ENCODE measurements at regions not wholly inside any gene's neighbourhood (a gene's known extent, or its start where the extent isn't known, plus 50 kb on each side); places are given as distances from the start of the nearest gene placed in this dataset.
"Not testable (repeated sequence)": the region's sequence is repeated elsewhere in the genome, so short reads cannot be mapped to it uniquely, and the experiment has no call there.

GRCh38 chr6:11903645-11904044 is 108.5 kb upstream of the HIVEP1 start:
- Histone ChIP-seq H3K9ac (ENCODE audit: low read depth, low read length) (no peak overlapping the region), H3K4me3 (ENCODE audit: low read length) (no peak overlapping the region), H3K27ac (ENCODE audit: low read length) (no peak overlapping the region), H3K36me3 (ENCODE audit: insufficient read depth, low read depth, low read length) (no peaks in the 10 kb centered on the region), H3K27me3 (ENCODE audit: insufficient read depth, low read length) (no peaks in the 10 kb centered on the region), H3K4me1 (ENCODE audit: insufficient read depth, low read length) (peaks cover 16% of the 10 kb centered on the region; the same call in 1 of the 2 replicates), H3K9me3 (ENCODE audit: insufficient read depth, low read depth, low read length) (no peaks in the 10 kb centered on the region; the same call in 1 of the 2 replicates)

DNA sequence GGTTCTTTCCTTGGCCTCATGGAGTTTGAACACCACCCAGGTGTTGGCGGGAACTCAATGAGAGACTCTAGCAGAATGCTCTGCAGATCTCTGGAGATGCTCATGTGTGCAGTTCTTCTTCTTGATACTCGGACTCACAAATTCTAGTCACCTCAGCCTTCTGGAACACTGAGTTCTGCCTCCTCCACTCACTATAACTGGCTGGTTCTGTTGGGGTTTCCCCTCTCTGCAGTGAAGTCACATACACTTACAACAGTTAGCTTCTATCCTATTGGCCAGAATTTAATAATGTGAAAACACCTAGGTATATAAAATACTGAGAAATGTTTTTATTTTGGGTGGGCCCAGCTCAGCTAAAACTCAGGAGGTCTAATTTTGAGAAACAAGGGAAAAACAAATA is 109.6 kb upstream of the HIVEP1 start:
- Histone ChIP-seq H3K27ac (ENCODE audit: low read length) (no peak overlapping the region), H3K9ac (ENCODE audit: low read depth, low read length) (no peak overlapping the region; the same call in 1 of the 2 replicates), H3K9me3 (ENCODE audit: insufficient read depth, low read depth, low read length) (no peaks in the 10 kb centered on the region; the same call in 1 of the 2 replicates), H3K36me3 (ENCODE audit: insufficient read depth, low read depth, low read length) (no peaks in the 10 kb centered on the region), H3K4me1 (ENCODE audit: insufficient read depth, low read length) (peaks cover 16% of the 10 kb centered on the region; the same call in 1 of the 2 replicates), H3K4me3 (ENCODE audit: low read length) (no peak overlapping the region), H3K27me3 (ENCODE audit: insufficient read depth, low read length) (no peaks in the 10 kb centered on the region)

GRCh38 chr6:11900662-11901598 is 111.2 kb upstream of the HIVEP1 start:
- H3K27ac ChIP-seq (ENCODE audit: low read length), result peak overlapping the region; percentile 69
- H3K4me3 ChIP-seq (ENCODE audit: low read length), result peak overlapping the region; percentile 62
- H3K36me3 ChIP-seq (ENCODE audit: insufficient read depth, low read depth, low read length), result no peaks in the 10 kb centered on the region
- peaks cover 16% of the 10 kb centered on the region; the same call in 1 of the 2 replicates for H3K4me1 ChIP-seq (ENCODE audit: insufficient read depth, low read length)
- no peaks in the 10 kb centered on the region; the same call in 1 of the 2 replicates for H3K9me3 ChIP-seq (ENCODE audit: insufficient read depth, low read depth, low read length)
- H3K9ac ChIP-seq (ENCODE audit: low read depth, low read length), result peak overlapping the region; percentile 78
- H3K27me3 ChIP-seq (ENCODE audit: insufficient read depth, low read length), result no peaks in the 10 kb centered on the region

DNA sequence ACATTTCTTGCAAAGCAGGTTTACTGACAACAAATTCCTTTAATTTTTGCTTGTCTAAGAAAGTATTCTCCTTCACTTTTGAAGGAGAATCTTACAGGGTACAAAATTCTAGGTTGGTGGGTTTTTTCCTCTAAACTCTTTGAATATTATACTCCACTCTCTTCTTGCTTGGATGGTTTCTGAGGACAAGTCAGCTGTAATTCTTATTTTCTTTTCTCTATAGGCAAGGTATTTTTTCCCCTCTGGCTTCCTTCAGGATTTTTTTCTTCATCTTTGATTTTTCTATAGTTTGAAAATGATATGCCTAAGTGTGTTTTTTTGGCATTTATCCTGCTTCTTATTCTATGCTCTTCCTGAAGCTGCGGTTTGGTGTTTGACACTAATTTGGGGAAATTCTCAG is 112.5 kb upstream of the HIVEP1 start:
- H3K4me3 ChIP-seq (ENCODE audit: low read length), result no peak overlapping the region
- H3K9me3 ChIP-seq (ENCODE audit: insufficient read depth, low read depth, low read length), result no peaks in the 10 kb centered on the region; the same call in 1 of the 2 replicates
- H3K4me1 ChIP-seq (ENCODE audit: insufficient read depth, low read length), result peaks cover 16% of the 10 kb centered on the region; the same call in 1 of the 2 replicates
- H3K27me3 ChIP-seq (ENCODE audit: insufficient read depth, low read length), result no peaks in the 10 kb centered on the region
- H3K9ac ChIP-seq (ENCODE audit: low read depth, low read length), result no peak overlapping the region
- no peak overlapping the region for H3K27ac ChIP-seq (ENCODE audit: low read length)
- H3K36me3 ChIP-seq (ENCODE audit: insufficient read depth, low read depth, low read length), result no peaks in the 10 kb centered on the region

- H3K4me3 ChIP-seq (ENCODE audit: low read length), result no peak overlapping the region
Measured at GRCh38 chr6:11894212-11894611, 115.6 kb upstream of the ADTRP start.

GRCh38 chr6:11891547-11891946 is 112.9 kb upstream of the ADTRP start:
- Histone ChIP-seq H3K27ac (ENCODE audit: low read length) (no peak overlapping the region), H3K4me3 (ENCODE audit: low read length) (no peak overlapping the region), H3K9ac (ENCODE audit: low read depth, low read length) (no peak overlapping the region), H3K36me3 (ENCODE audit: insufficient read depth, low read depth, low read length) (no peaks in the 10 kb centered on the region), H3K9me3 (ENCODE audit: insufficient read depth, low read depth, low read length) (no peaks in the 10 kb centered on the region), H3K27me3 (ENCODE audit: insufficient read depth, low read length) (no peaks in the 10 kb centered on the region), H3K4me1 (ENCODE audit: insufficient read depth, low read length) (peaks cover 12% of the 10 kb centered on the region; the same call in 1 of the 2 replicates)

More at GRCh38 chr6:11894212-11894611, 115.6 kb upstream of the ADTRP start:
- H3K27ac ChIP-seq (ENCODE audit: low read length), result no peak overlapping the region
- peaks cover 9% of the 10 kb centered on the region; the same call in 1 of the 2 replicates for H3K4me1 ChIP-seq (ENCODE audit: insufficient read depth, low read length)
- no peaks in the 10 kb centered on the region for H3K36me3 ChIP-seq (ENCODE audit: insufficient read depth, low read depth, low read length)
- no peak overlapping the region for H3K9ac ChIP-seq (ENCODE audit: low read depth, low read length)
- no peaks in the 10 kb centered on the region for H3K27me3 ChIP-seq (ENCODE audit: insufficient read depth, low read length)
- H3K9me3 ChIP-seq (ENCODE audit: insufficient read depth, low read depth, low read length), result no peaks in the 10 kb centered on the region

DNA sequence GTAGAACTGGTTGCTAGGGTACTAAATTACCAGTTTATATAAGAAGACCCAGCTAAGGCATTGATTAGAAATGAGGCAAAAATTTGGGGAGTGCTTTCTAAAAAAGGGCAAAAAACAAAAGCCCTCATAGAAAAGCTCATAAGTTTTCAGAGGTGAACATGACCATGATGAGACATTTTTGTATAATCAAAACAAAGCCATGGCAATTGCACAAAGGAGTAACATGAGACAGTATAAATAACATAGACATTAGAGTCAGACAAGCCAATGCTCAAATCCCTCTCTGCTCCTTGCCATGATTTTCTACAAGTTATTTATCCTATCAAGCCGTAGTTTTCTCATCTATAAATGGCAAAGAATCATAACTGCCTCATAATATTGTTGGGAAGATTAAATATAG is 112.2 kb upstream of the ADTRP start:
- no peak overlapping the region for H3K4me3 ChIP-seq (ENCODE audit: low read length)
- H3K27me3 ChIP-seq (ENCODE audit: insufficient read depth, low read length), result no peaks in the 10 kb centered on the region
- no peak overlapping the region for H3K9ac ChIP-seq (ENCODE audit: low read depth, low read length)
- no peaks in the 10 kb centered on the region for H3K36me3 ChIP-seq (ENCODE audit: insufficient read depth, low read depth, low read length)
- H3K4me1 ChIP-seq (ENCODE audit: insufficient read depth, low read length), result peaks cover 18% of the 10 kb centered on the region; the same call in 1 of the 2 replicates
- no peak overlapping the region for H3K27ac ChIP-seq (ENCODE audit: low read length)
- no peaks in the 10 kb centered on the region for H3K9me3 ChIP-seq (ENCODE audit: insufficient read depth, low read depth, low read length)

GRCh38 chr6:11890209-11890608 is 111.6 kb upstream of the ADTRP start:
- H3K4me1 ChIP-seq (ENCODE audit: insufficient read depth, low read length), result peaks cover 20% of the 10 kb centered on the region; the same call in 1 of the 2 replicates
- no peaks in the 10 kb centered on the region for H3K27me3 ChIP-seq (ENCODE audit: insufficient read depth, low read length)
- no peaks in the 10 kb centered on the region for H3K36me3 ChIP-seq (ENCODE audit: insufficient read depth, low read depth, low read length)
- no peaks in the 10 kb centered on the region for H3K9me3 ChIP-seq (ENCODE audit: insufficient read depth, low read depth, low read length)
- H3K27ac ChIP-seq (ENCODE audit: low read length), result no peak overlapping the region
- H3K9ac ChIP-seq (ENCODE audit: low read depth, low read length), result no peak overlapping the region
- no peak overlapping the region for H3K4me3 ChIP-seq (ENCODE audit: low read length)

GRCh38 chr6:11889572-11889971 is 111.0 kb upstream of the ADTRP start:
- H3K9me3 ChIP-seq (ENCODE audit: insufficient read depth, low read depth, low read length), result no peaks in the 10 kb centered on the region
- H3K4me1 ChIP-seq (ENCODE audit: insufficient read depth, low read length), result peaks cover 20% of the 10 kb centered on the region; the same call in 1 of the 2 replicates
- no peaks in the 10 kb centered on the region for H3K36me3 ChIP-seq (ENCODE audit: insufficient read depth, low read depth, low read length)
- no peak overlapping the region for H3K4me3 ChIP-seq (ENCODE audit: low read length)
- no peaks in the 10 kb centered on the region for H3K27me3 ChIP-seq (ENCODE audit: insufficient read depth, low read length)
- H3K27ac ChIP-seq (ENCODE audit: low read length), result no peak overlapping the region
- no peak overlapping the region for H3K9ac ChIP-seq (ENCODE audit: low read depth, low read length)

DNA sequence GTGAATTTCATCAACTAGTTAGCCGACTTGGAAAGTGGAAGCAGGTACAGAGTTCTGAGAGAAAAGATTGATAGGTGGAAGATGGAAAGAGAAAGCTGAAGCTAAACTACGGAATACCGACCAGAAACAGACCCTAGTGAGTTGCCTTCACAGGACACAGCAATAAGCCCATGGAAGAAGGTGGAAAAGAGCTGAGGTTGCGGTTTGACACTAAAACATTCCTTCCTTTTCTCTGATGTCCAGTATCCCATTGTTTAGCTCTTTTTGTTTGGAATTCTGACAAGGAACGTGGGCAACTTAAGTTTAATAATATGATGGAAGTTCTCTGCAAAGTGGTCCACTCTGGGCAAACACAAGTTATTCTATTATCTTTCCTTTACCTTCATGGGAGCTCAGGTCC is 110.1 kb upstream of the ADTRP start:
- H3K4me3 ChIP-seq (ENCODE audit: low read length), result no peak overlapping the region
- no peak overlapping the region for H3K9ac ChIP-seq (ENCODE audit: low read depth, low read length)
- H3K9me3 ChIP-seq (ENCODE audit: insufficient read depth, low read depth, low read length), result no peaks in the 10 kb centered on the region
- no peaks in the 10 kb centered on the region for H3K36me3 ChIP-seq (ENCODE audit: insufficient read depth, low read depth, low read length)
- H3K4me1 ChIP-seq (ENCODE audit: insufficient read depth, low read length), result peaks cover 15% of the 10 kb centered on the region; the same call in 1 of the 2 replicates
- H3K27ac ChIP-seq (ENCODE audit: low read length), result no peak overlapping the region
- no peaks in the 10 kb centered on the region for H3K27me3 ChIP-seq (ENCODE audit: insufficient read depth, low read length)

DNA sequence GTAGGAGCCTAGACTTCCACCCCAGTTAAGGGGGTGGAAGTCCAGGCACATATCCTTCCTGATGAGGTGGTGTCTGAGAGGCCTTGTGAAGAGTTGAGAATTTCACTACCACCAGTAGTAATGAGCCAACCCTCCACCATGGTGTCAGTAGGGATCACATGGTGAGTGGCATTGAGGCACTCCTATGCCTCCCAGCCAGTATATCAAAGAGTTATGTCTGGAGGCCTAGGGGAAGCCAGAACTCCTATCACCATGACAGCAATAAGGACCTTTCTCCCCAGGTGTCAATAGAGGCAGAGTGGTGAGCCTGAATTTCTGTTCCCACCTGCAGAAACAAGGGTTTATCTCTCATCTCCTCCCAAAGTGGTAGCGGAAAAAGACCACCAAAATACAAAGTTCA is 106.6 kb upstream of the ADTRP start:
- Histone ChIP-seq H3K9me3 (ENCODE audit: insufficient read depth, low read depth, low read length) (no peaks in the 10 kb centered on the region), H3K27me3 (ENCODE audit: insufficient read depth, low read length) (no peaks in the 10 kb centered on the region), H3K27ac (ENCODE audit: low read length) (no peak overlapping the region), H3K9ac (ENCODE audit: low read depth, low read length) (no peak overlapping the region), H3K36me3 (ENCODE audit: insufficient read depth, low read depth, low read length) (no peaks in the 10 kb centered on the region), H3K4me1 (ENCODE audit: insufficient read depth, low read length) (peaks cover 12% of the 10 kb centered on the region; the same call in 1 of the 2 replicates), H3K4me3 (ENCODE audit: low read length) (no peak overlapping the region)

DNA sequence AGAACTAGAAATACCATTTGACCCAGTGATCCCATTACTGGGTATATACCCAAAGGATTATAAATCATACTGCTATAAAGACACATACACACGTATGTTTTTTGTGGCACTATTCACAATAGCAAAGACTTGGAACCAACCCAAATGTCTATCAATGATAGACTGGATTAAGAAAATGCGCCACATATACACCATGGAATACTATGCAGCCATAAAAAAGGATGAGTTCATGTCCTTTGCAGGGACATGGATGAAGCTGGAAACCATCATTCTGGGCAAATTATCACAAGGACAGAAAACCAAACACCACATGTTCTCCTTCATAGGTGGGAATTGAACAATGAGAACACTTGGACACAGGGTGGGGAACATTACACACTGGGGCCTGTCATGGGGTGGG is 104.9 kb upstream of the ADTRP start:
- peaks cover 17% of the 10 kb centered on the region; the same call in 1 of the 2 replicates for H3K4me1 ChIP-seq (ENCODE audit: insufficient read depth, low read length)
- not testable (repeated sequence) for H3K27me3 ChIP-seq (ENCODE audit: insufficient read depth, low read length); H3K36me3 ChIP-seq (ENCODE audit: insufficient read depth, low read depth, low read length); H3K27ac ChIP-seq (ENCODE audit: low read length); H3K9me3 ChIP-seq (ENCODE audit: insufficient read depth, low read depth, low read length); H3K4me3 ChIP-seq (ENCODE audit: low read length); H3K9ac ChIP-seq (ENCODE audit: low read depth, low read length)
